ENCODE measurements at regions not wholly inside any gene's neighbourhood (a gene's known extent, or its start where the extent isn't known, plus 50 kb on each side); places are given as distances from the start of the nearest gene placed in this dataset.

DNA sequence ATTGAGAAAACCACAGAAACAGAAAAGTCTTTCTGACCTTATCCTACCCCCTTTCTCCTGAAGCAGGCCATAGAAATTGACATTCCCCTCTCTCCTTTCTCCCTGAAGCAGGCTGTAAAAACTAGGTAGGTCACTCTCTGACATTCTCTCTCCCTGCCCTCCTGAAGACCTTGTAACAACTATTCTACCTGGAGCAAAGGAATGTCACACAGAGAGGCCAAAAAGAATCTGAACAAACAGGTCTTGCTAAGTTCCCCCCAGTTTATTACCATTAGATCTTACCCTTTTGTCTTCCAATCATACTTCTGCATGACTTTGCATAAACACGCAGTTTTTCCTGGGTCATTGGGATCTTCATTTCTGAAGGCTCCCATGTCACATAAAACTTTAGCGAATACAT is 198.3 kb upstream of the GYPA start:
- no peak for TF ChIP-seq EZH2 (IDR thresholded peaks at IDR 0.05)
- TF ChIP-seq POLR2AphosphoS5 (IDR thresholded peaks at IDR 0.05; ENCODE audit: borderline replicate concordance, low read depth, low read length): no peak
